Transverse colon (tissue), 4 donors: ENCODE measurements at regions not wholly inside any gene's neighbourhood (a gene's known extent, or its start where the extent isn't known, plus 50 kb on each side); places are given as distances from the start of the nearest gene placed in this dataset.
"Not testable (repeated sequence)": the region's sequence is repeated elsewhere in the genome, so short reads cannot be mapped to it uniquely, and the experiment has no call there.

Experiments
- DNase-seq: peaks from one replicate; pipeline ENCODE4 v3.0.0-alpha.2; 2019
- H3K27ac ChIP-seq, 4 donors: fragments of 200-600 bp; sonication (generic); 2 replicates each; pipeline ENCODE4 v1.5.1; 2016 to 2018; ENCODE audit warnings: inconsistent platforms in 4 of 4
- H3K27me3 ChIP-seq: fragments of 200-600 bp; sonication (generic); 2 replicates; pipeline ENCODE4 v1.5.1; 2017; ENCODE audit warnings: inconsistent platforms
- H3K36me3 ChIP-seq, 4 donors: fragments of 200-600 bp; sonication (generic); 2 replicates each; pipeline ENCODE4 v1.5.1; 2017 to 2019; ENCODE audit warnings: inconsistent platforms in 4 of 4
- H3K4me1 ChIP-seq, 4 donors: fragments of 200-600 bp; sonication (generic); 2 replicates each; pipeline ENCODE4 v1.5.1; 2017 to 2020; ENCODE audit warnings: inconsistent platforms in 4 of 4
- H3K4me3 ChIP-seq, 4 donors: fragments of 200-600 bp; sonication (generic); 1 replicate in 1 of 4; 2 replicates in 3 of 4; pipeline versions ENCODE4 v1.5.1 to v1.6.1; 2017 to 2019; ENCODE audit warnings: inconsistent platforms in 4 of 4
- H3K9me3 ChIP-seq, 2 donors: fragments of 200-600 bp; sonication (generic); 2 replicates each; pipeline ENCODE4 v1.5.1; 2017 to 2019; ENCODE audit warnings: inconsistent platforms in 2 of 2
- CTCF ChIP-seq, 5 experiments: fragments of 200-600 bp in 3 of 5; fragments of 450-650 bp in 2 of 5; sonication (generic) in 3 of 5; IDR thresholded peaks; 1 replicate in 2 of 5; 2 replicates in 3 of 5; pipeline ENCODE4 v1.5.1; 2016 to 2017; ENCODE audit warnings: antibody characterized with exemption in 5 of 5, inconsistent platforms in 3 of 5, mild to moderate bottlenecking in 2 of 5, moderate library complexity in 1 of 5
- EP300 ChIP-seq: sonication (generic); formaldehyde crosslinking; IDR thresholded peaks from one replicate; pipeline ENCODE4 v1.6.1; 2017; ENCODE audit warnings: antibody characterized with exemption, low read depth
- POLR2A ChIP-seq: fragments of 450-650 bp; IDR thresholded peaks from one replicate; pipeline ENCODE4 v1.6.1; 2016; ENCODE audit warnings: antibody characterized with exemption, mild to moderate bottlenecking, moderate library complexity
- POLR2AphosphoS5 ChIP-seq, 3 donors: sonication (generic); formaldehyde crosslinking; IDR thresholded peaks; one replicate each; pipeline ENCODE4 v1.6.1; 2016; ENCODE audit warnings: antibody characterized with exemption in 3 of 3
- WGBS, 2 donors: methylation state at CpG; one replicate each; pipeline ENCODE4 v1.1.5; 2018; ENCODE audit warnings: low coverage in 1 of 2; 5-methylcytosine and 5-hydroxymethylcytosine counted together
- in situ Hi-C, 4 donors: fragments of 200-750 bp; cut with MboI; loops; one replicate each; pipeline versions ENCODE4 v1.15.0 to v1.15.1; 2017; ENCODE audit warnings: low sequenced_read_pairs in 3 of 4, low pct_ligation_motif_present in 1 of 4, low pct_unique_long_range_greater_than_20kb in 1 of 4
- intact Hi-C: fragments of 100-400 bp; cut with DNase I; formaldehyde crosslinking; loops from one replicate; pipeline ENCODE4 v1.15.1; 2023; ENCODE audit warnings: low total_unique reads

GRCh38 chr15:20368974-20369373 is 172.6 kb downstream of the GOLGA6L6 start:
- no peak for TF ChIP-seq POLR2A
- no peak for TF ChIP-seq POLR2AphosphoS5 (IDR thresholded peaks at IDR 0.05)
- TF ChIP-seq EP300 = no peak
- TF ChIP-seq CTCF (IDR thresholded peaks at IDR 0.05) = no peak
- Histone ChIP-seq H3K9me3 (peaks cover 0 to 3% of the 10 kb centered on the region in 2 donors), H3K36me3 (no peaks in the 10 kb centered on the region), H3K27me3 (no peaks in the 10 kb centered on the region), H3K27ac (no peak overlapping the region), H3K4me1 (no peaks in the 10 kb centered on the region), H3K4me3 (no peak overlapping the region)
- DNase-seq = no peak
- intact Hi-C loops = no loop called here
- in situ Hi-C loops = loop anchor here in 2 of 4 donors (10.0 to 25.0 kb wide), 2 partner anchors 107 to 1856 kb away; no protein-coding TSS in a partner anchor
- WGBS, 2 donors = 36 to 41% methylated on average over 1 of the region's 1 CpG

GRCh38 chr15:20367093-20367492 is 174.5 kb downstream of the GOLGA6L6 start:
- Histone ChIP-seq H3K36me3 (no peaks in the 10 kb centered on the region), H3K4me1 (no peaks in the 10 kb centered on the region), H3K4me3 (no peak overlapping the region), H3K9me3 (peaks cover 0 to 3% of the 10 kb centered on the region in 2 donors), H3K27ac (no peak overlapping the region), H3K27me3 (no peaks in the 10 kb centered on the region)
- 40 to 59% methylated on average over 2 of the region's 2 CpGs for WGBS, 2 donors
- in situ Hi-C loops (loop anchor here in 2 of 4 donors (10.0 to 25.0 kb wide), 2 partner anchors 105 to 1858 kb away; no protein-coding TSS in a partner anchor), intact Hi-C loops (no loop called here)
- TF ChIP-seq CTCF (IDR thresholded peaks at IDR 0.05) (no peak), POLR2AphosphoS5 (IDR thresholded peaks at IDR 0.05) (no peak), POLR2A (no peak), EP300 (no peak)
- DNase-seq = no peak

- 59 to 70% methylated on average over 5 of the region's 5 CpGs for whole genome bisulfite sequencing, 2 donors
- DNase-seq, intact Hi-C loops, H3K27ac ChIP-seq, H3K4me3 ChIP-seq, H3K27me3 ChIP-seq, H3K9me3 ChIP-seq, H3K4me1 ChIP-seq, H3K36me3 ChIP-seq: not testable (repeated sequence)
- in situ Hi-C loops = loop anchor here in 2 of 4 donors (10.0 to 25.0 kb wide), 2 partner anchors 101 to 1861 kb away; no protein-coding TSS in a partner anchor
Observed at GRCh38 chr15:20363591-20363990, 178.0 kb downstream of the GOLGA6L6 start.

DNA sequence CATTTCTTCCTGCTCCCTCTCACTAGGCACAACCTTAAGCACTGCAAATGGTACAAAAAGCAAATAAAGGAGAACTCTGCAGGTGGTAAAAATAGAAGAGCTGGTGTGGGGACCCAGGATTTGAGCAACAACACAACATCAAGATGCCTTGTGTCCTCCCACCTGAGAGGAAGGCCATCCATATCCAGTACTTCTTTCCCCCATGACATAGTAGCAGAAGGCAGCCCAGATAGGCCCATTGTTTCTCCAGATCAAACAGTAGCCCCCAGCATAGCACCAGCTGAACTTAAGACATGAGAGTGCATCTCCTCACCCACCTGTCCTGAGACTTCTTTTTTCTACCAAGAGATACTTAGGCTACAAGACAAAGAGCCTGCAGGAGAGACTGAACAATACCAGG is 180.5 kb downstream of the GOLGA6L6 start:
- H3K27me3 ChIP-seq = no peaks in the 10 kb centered on the region
- no peak overlapping the region for H3K4me3 ChIP-seq
- intact Hi-C loops (no loop called here), in situ Hi-C loops (loop anchor here in 2 of 4 donors (10.0 to 25.0 kb wide), 2 partner anchors 99 to 1864 kb away; no protein-coding TSS in a partner anchor)
- H3K9me3 ChIP-seq = no peaks in the 10 kb centered on the region
- no peak overlapping the region for H3K27ac ChIP-seq
- H3K36me3 ChIP-seq = no peaks in the 10 kb centered on the region
- no peak for DNase-seq
- peaks cover 0 to 3% (median 0%) of the 10 kb centered on the region in 4 donors for H3K4me1 ChIP-seq
- TF ChIP-seq POLR2AphosphoS5 (IDR thresholded peaks at IDR 0.05) = no peak
- no peak for TF ChIP-seq CTCF (IDR thresholded peaks at IDR 0.05)
- no peak for TF ChIP-seq EP300
- no peak for TF ChIP-seq POLR2A
